Heart right ventricle (tissue), 16 donors: ENCODE measurements at regions not wholly inside any gene's neighbourhood (a gene's known extent, or its start where the extent isn't known, plus 50 kb on each side); places are given as distances from the start of the nearest gene placed in this dataset.
"Not testable (repeated sequence)": the region's sequence is repeated elsewhere in the genome, so short reads cannot be mapped to it uniquely, and the experiment has no call there.

Source experiments
- ATAC-seq, 8 donors: fragments of 200-7000 bp; cut with Tn5 transposase; one replicate each; pipeline ENCODE4 v1.9.1; 2020; ENCODE audit warnings: mild to moderate bottlenecking in 8 of 8, moderate library complexity in 8 of 8, moderate number of reproducible peaks in 1 of 8
- DNase-seq, 2 donors: peaks; one replicate each; pipeline ENCODE4 v3.0.0-alpha.2; 2020
- H3K27ac ChIP-seq, 10 donors: fragments of 200-600 bp; sonication (generic) in 2 of 10; one replicate each; pipeline versions ENCODE4 v1.5.0 to v1.8.0; 2020 to 2022; ENCODE audit warnings: mild to moderate bottlenecking in 3 of 10
- H3K27me3 ChIP-seq, 7 donors: fragments of 200-600 bp; one replicate each; pipeline ENCODE4 v1.8.0; 2021 to 2022; ENCODE audit warnings: mild to moderate bottlenecking in 2 of 7
- H3K36me3 ChIP-seq, 9 donors: fragments of 200-600 bp; sonication (generic) in 1 of 9; one replicate each; pipeline versions ENCODE4 v1.5.0 to v1.8.0; 2020 to 2022; ENCODE audit warnings: mild to moderate bottlenecking in 2 of 9
- H3K4me1 ChIP-seq, 9 donors: fragments of 200-600 bp; sonication (generic) in 1 of 9; one replicate each; pipeline versions ENCODE4 v1.5.0 to v1.8.0; 2020 to 2022; ENCODE audit warnings: mild to moderate bottlenecking in 4 of 9
- H3K4me3 ChIP-seq, 10 donors: fragments of 200-600 bp; sonication (generic) in 2 of 10; one replicate each; pipeline versions ENCODE4 v1.5.0 to v1.8.0; 2020 to 2022; ENCODE audit warnings: mild to moderate bottlenecking in 7 of 10, moderate library complexity in 2 of 10
- H3K9me3 ChIP-seq, 11 donors: fragments of 200-600 bp in 10 of 11; sonication (generic) in 2 of 11; one replicate each; pipeline versions ENCODE4 v1.5.0 to v1.8.0; 2013 to 2022; ENCODE audit warnings: mild to moderate bottlenecking in 2 of 11, control low read depth in 1 of 11, moderate library complexity in 1 of 11
- WGBS, 2 donors: extraction: QIAGEN DNeasy Blood & Tissue Kit; methylation state at CpG; one replicate each; pipeline ENCODE4 v1.1.7; 2013; ENCODE audit warnings: inconsistent platforms in 1 of 2; 5-methylcytosine and 5-hydroxymethylcytosine counted together
- intact Hi-C, 10 donors: fragments of 100-400 bp; cut with DNase I; formaldehyde crosslinking; loops; one replicate each; pipeline versions ENCODE4 v1.11.1 to v1.14.2; 2022
- TF ChIP-seq, protein P1 (sequence below), 9 donors: fragments of 200-600 bp; sonication (generic) in 2 of 9; IDR thresholded peaks; one replicate each; pipeline versions ENCODE4 v1.5.0 to v1.8.0; 2021 to 2022; ENCODE audit warnings: antibody characterized with exemption in 9 of 9, mild to moderate bottlenecking in 5 of 9, moderate library complexity in 1 of 9
- donor health status: Arrhythmogenic right ventricular cardiomyopathy.
- donor health status: ischemic (EF 13 %, LVEDD 7.1; RV severe dilation, severe dysfunction).
- donor health status: healthy with polysubstance abuse.
- donor health status: DM: no; HTN: yes; CAD: no.
- donor health status: DM: no; HTN: no; CAD: no.
- donor health status: ischemic (EF 25% LVEDD 6.9; RV normal size, moderate dysfunction).
- donor health status: ischemic (EF 25% LVEDD 5.7; RV mildly dilated, moderate dysfunction).
- donor health status: healthy.
- donor health status: DM: yes; HTN: yes; CAD: no.
- donor health status: Ischemic cardiomyopathy.
- donor health status: ischemic (EF 35%, LVEDD 5.7; RV mildly dilated, moderate dysfunction).
- donor health status: nonischemic (EF 11% LVEDD 7.7; RV severe dilation, severe dysfunction).
- donor health status: DM: yes; HTN: yes; CAD: no.
- donor health status: PGD.
- donor health status: ischemic (EF 29% LVEDD 5.4; RV normal size, mild dysfunction).
- donor health status: nonischemic (EF 23%, LVEDD 6.1; RV moderate dilation, normal function).

DNA sequence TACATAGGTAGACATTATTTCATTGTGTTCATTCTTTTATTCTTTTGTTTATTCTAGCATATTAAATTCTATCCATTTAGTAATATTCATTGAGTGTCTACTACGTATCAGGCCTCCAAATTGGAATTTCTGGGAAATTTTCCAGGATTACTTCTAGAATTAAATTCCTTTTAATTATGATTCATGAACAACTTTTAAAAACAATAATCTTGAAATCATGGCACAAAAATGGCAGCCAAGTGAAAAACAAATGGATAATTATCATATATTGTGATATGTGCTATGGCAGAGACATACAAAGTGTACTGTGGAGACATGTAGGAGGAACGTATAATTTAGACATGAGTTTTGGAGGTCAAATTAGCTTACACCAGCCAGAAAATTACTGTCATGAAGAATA is 868.5 kb downstream of the FAT4 start:
- TF ChIP-seq, protein P1, sequence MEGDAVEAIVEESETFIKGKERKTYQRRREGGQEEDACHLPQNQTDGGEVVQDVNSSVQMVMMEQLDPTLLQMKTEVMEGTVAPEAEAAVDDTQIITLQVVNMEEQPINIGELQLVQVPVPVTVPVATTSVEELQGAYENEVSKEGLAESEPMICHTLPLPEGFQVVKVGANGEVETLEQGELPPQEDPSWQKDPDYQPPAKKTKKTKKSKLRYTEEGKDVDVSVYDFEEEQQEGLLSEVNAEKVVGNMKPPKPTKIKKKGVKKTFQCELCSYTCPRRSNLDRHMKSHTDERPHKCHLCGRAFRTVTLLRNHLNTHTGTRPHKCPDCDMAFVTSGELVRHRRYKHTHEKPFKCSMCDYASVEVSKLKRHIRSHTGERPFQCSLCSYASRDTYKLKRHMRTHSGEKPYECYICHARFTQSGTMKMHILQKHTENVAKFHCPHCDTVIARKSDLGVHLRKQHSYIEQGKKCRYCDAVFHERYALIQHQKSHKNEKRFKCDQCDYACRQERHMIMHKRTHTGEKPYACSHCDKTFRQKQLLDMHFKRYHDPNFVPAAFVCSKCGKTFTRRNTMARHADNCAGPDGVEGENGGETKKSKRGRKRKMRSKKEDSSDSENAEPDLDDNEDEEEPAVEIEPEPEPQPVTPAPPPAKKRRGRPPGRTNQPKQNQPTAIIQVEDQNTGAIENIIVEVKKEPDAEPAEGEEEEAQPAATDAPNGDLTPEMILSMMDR (IDR thresholded peaks at IDR 0.05), result no peak
- no peaks in the 10 kb centered on the region for H3K4me1 ChIP-seq
- no peaks in the 10 kb centered on the region for H3K27me3 ChIP-seq
- intact Hi-C loops, result no loop called here
- H3K27ac ChIP-seq, result no peak overlapping the region
- 81 to 83% methylated on average over 2 of the region's 2 CpGs for WGBS, 2 donors
- ATAC-seq (no peak), DNase-seq (no peak)
- H3K4me3 ChIP-seq, result no peak overlapping the region
- no peaks in the 10 kb centered on the region for H3K9me3 ChIP-seq
- H3K36me3 ChIP-seq, result no peaks in the 10 kb centered on the region

GRCh38 chr4:126191536-126191935 is 876.8 kb downstream of the FAT4 start:
- H3K36me3 ChIP-seq, result no peaks in the 10 kb centered on the region
- no peaks in the 10 kb centered on the region for H3K4me1 ChIP-seq

DNA sequence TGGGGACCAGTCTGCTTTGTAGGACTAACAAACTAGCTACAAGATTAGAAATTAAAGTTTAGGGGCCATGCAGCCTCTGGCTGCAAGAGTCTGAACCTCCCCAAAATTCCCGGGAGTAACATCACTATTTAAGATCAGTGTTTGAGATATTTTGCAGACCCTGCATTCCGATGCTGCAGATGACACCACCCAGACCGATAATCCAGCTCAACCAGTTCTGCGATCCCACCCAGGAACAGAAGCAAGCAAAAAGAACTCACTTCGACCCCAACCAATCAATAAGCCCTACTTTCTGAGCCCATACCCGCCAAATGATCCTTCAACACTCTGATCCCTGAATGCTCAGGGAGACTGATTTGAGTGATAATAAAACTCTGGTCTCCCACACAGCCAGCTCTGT is 877.8 kb downstream of the FAT4 start:
- no peaks in the 10 kb centered on the region for H3K4me1 ChIP-seq
- no peaks in the 10 kb centered on the region for H3K36me3 ChIP-seq
- H3K4me3 ChIP-seq, result no peak overlapping the region
- 81 to 85% methylated on average over 6 of the region's 6 CpGs for WGBS, 2 donors
- intact Hi-C loops, result no loop called here
- H3K27ac ChIP-seq, result no peak overlapping the region
- TF ChIP-seq, protein P1 (IDR thresholded peaks at IDR 0.05), result no peak
- DNase-seq, result no peak
- H3K9me3 ChIP-seq, result no peaks in the 10 kb centered on the region
- H3K27me3 ChIP-seq, result no peaks in the 10 kb centered on the region
- no peak for ATAC-seq

More at GRCh38 chr4:126191536-126191935, 876.8 kb downstream of the FAT4 start:
- 95 to 100% methylated on average over 2 of the region's 2 CpGs for WGBS, 2 donors
- Histone ChIP-seq H3K4me3 (no peak overlapping the region), H3K9me3 (no peaks in the 10 kb centered on the region), H3K27me3 (no peaks in the 10 kb centered on the region), H3K27ac (no peak overlapping the region)
- TF ChIP-seq, protein P1 (IDR thresholded peaks at IDR 0.05), result no peak
- no peak for DNase-seq
- intact Hi-C loops, result no loop called here
- no peak for ATAC-seq

DNA sequence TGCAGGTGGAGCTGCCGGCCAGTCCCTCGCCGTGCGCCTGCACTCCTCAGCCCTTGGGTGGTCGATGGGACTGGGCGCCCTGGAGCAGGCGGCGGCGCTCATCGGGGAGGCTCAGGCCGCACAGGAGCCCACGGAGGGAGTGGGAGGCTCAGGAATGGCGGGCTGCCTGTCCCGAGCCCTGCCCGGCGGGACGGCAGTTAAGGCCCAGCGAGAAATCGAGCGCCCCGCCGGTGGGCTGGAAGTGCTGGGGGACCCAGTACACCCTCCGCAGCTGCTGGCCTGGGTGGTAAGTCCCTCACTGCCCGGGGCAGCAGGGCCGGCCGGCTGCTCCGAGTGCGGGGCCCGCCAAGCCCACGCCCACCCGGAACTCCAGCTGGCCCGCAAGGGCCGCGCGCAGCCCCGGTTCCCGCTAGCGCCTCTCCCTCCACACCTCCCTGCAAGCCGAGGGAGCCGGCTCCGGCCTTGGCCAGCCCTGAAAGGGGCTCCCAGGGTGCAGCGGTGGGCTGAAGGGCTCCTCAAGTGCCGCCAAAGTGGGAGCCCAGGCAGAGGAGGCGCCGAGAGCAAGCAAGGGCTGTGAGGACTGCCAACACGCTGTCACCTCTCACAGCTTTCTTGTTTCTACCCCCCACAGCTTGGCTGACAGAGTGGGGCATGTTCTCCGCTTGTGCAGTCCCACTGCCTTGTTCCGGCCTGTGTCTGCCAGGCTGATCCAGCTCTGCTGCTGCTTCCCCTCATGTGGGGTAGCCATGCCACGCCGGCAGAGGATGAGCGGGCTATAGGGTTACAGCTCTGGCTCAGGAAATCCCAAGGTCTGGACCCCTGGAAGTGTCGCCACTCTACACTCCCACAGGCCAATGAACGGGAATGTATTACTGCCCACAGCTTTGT is 886.7 kb downstream of the FAT4 start:
- DNase-seq, ATAC-seq, H3K4me3 ChIP-seq, H3K27me3 ChIP-seq, H3K36me3 ChIP-seq, H3K4me1 ChIP-seq, H3K27ac ChIP-seq, intact Hi-C loops: not testable (repeated sequence)
- WGBS, 2 donors, result 94 to 95% methylated on average over 46 to 53 of the region's 53 CpGs
- peaks cover 0 to 16% (median 0%) of the 10 kb centered on the region in 11 donors for H3K9me3 ChIP-seq

DNA sequence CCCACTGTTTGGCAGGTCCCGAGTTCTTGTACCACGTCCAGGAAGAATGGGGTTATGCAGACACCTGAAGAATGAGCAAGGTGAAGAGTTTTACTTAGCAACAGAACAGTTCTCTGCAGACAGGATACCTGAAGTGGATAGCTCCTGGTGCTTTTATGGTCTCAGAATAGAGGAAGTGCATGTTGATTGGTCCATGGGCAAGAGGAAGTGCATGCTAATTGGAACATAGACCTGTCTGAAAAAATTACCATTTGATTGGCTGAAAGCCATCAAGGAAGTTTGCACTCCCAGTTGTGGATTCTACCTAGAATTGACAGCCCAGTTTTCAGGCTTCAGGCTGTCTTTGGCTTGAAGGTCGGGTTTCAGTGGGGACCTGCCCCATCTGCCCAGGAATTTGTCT is 887.5 kb downstream of the FAT4 start:
- Histone ChIP-seq H3K27me3 (no peaks in the 10 kb centered on the region), H3K9me3 (peaks cover 0 to 16% (median 0%) of the 10 kb centered on the region in 11 donors), H3K36me3 (no peaks in the 10 kb centered on the region), H3K4me3 (no peak overlapping the region), H3K4me1 (no peaks in the 10 kb centered on the region), H3K27ac (no peak overlapping the region)
- DNase-seq (no peak), ATAC-seq (no peak)
- intact Hi-C loops, result no loop called here
- TF ChIP-seq, protein P1 (IDR thresholded peaks at IDR 0.05), result no peak
- 86 to 92% methylated on average over 3 of the region's 3 CpGs for WGBS, 2 donors
